Liver (tissue), 8 donors: ENCODE measurements at regions not wholly inside any gene's neighbourhood (a gene's known extent, or its start where the extent isn't known, plus 50 kb on each side); places are given as distances from the start of the nearest gene placed in this dataset.

ENCODE experiments used
- DNase-seq: peaks from one replicate; pipeline ENCODE4 v3.0.0-alpha.2; 2017; ENCODE audit warnings: low spot score
- H3K27ac ChIP-seq, 2 donors: one replicate each; pipeline ENCODE4 v1.7.0; 2013; ENCODE audit warnings: inconsistent platforms in 2 of 2, low read length in 2 of 2, control low read depth in 1 of 2, low read depth in 1 of 2, mild to moderate bottlenecking in 1 of 2
- H3K27me3 ChIP-seq, 4 donors: one replicate each; pipeline versions ENCODE4 v1.6.1 to v1.7.0; 2013; ENCODE audit warnings: low read length in 3 of 4, inconsistent platforms in 1 of 4, mild to moderate bottlenecking in 1 of 4, moderate library complexity in 1 of 4; ENCODE audit not compliant: control insufficient read depth in 4 of 4, insufficient read depth in 4 of 4
- H3K36me3 ChIP-seq, 4 donors: one replicate each; pipeline versions ENCODE4 v1.6.1 to v1.7.0; 2013; ENCODE audit warnings: low read length in 3 of 4, mild to moderate bottlenecking in 3 of 4, low read depth in 1 of 4, moderate library complexity in 1 of 4; ENCODE audit not compliant: control insufficient read depth in 4 of 4, insufficient read depth in 3 of 4
- H3K4me1 ChIP-seq, 4 donors: one replicate each; pipeline versions ENCODE4 v1.6.1 to v1.7.0; 2013; ENCODE audit warnings: low read length in 3 of 4, mild to moderate bottlenecking in 3 of 4, moderate library complexity in 1 of 4; ENCODE audit not compliant: control insufficient read depth in 4 of 4, insufficient read depth in 4 of 4
- H3K4me3 ChIP-seq, 3 donors: one replicate each; pipeline versions ENCODE4 v1.6.1 to v1.7.0; 2013; ENCODE audit warnings: low read length in 3 of 3, control low read depth in 1 of 3, low read depth in 1 of 3, mild to moderate bottlenecking in 1 of 3
- H3K9ac ChIP-seq, 2 donors: one replicate each; pipeline ENCODE4 v1.7.0; 2013; ENCODE audit warnings: low read length in 2 of 2, mild to moderate bottlenecking in 2 of 2, moderate library complexity in 2 of 2, control low read depth in 1 of 2, low read depth in 1 of 2
- H3K9me3 ChIP-seq, 4 donors: one replicate each; pipeline versions ENCODE4 v1.6.1 to v1.7.0; 2013; ENCODE audit warnings: low read length in 3 of 4; ENCODE audit not compliant: control insufficient read depth in 4 of 4
- CTCF ChIP-seq: fragments of 150-350 bp; IDR thresholded peaks from 2 replicates; pipeline ENCODE4 v1.5.1; 2017; ENCODE audit warnings: improper control_type of control experiment, low read depth, low read length; ENCODE audit not compliant: missing input control
- FOXA1 ChIP-seq: IDR thresholded peaks from 2 replicates; pipeline ENCODE4 v1.6.1; 2016; ENCODE audit warnings: antibody characterized with exemption
- HNF4A ChIP-seq, 2 donors: conservative IDR thresholded peaks; 2 replicates each; pipeline ENCODE4 v1.6.1; 2016; ENCODE audit warnings: antibody characterized with exemption in 2 of 2, mild to moderate bottlenecking in 2 of 2
- JUND ChIP-seq, 2 donors: IDR thresholded peaks; 2 replicates each; pipeline ENCODE4 v1.6.1; 2016; ENCODE audit warnings: antibody characterized with exemption in 2 of 2
- MAX ChIP-seq: IDR thresholded peaks from 2 replicates; pipeline ENCODE4 v1.6.1; 2016; ENCODE audit warnings: antibody characterized with exemption
- RAD21 ChIP-seq, 2 donors: IDR thresholded peaks; 2 replicates each; pipeline ENCODE4 v1.6.1; 2016; ENCODE audit warnings: antibody characterized with exemption in 2 of 2, mild to moderate bottlenecking in 2 of 2
- RXRA ChIP-seq, 2 donors: IDR thresholded peaks; 2 replicates each; pipeline ENCODE4 v1.6.1; 2017 to 2018; ENCODE audit warnings: antibody characterized with exemption in 2 of 2, mild to moderate bottlenecking in 1 of 2
- SP1 ChIP-seq: IDR thresholded peaks from 2 replicates; pipeline ENCODE4 v1.6.1; 2018; ENCODE audit warnings: antibody characterized with exemption, mild to moderate bottlenecking
- WGBS: extraction: QIAGEN DNeasy Blood & Tissue Kit; methylation state at CpG from one replicate; pipeline ENCODE4 v1.1.7; 2013; 5-methylcytosine and 5-hydroxymethylcytosine counted together
- donor health status: healthy.
- donor health status: healthy.
- donor health status: healthy.
- donor health status: healthy.
- donor health status: healthy.

GRCh38 chr22:26757496-26757895 is 100.1 kb downstream of the MIAT start:
- H3K36me3 ChIP-seq: no peaks in the 10 kb centered on the region
- no peaks in the 10 kb centered on the region for H3K27me3 ChIP-seq
- no peak overlapping the region for H3K27ac ChIP-seq
- no peak overlapping the region for H3K4me3 ChIP-seq
- H3K4me1 ChIP-seq: peaks cover 0 to 7% (median 3%) of the 10 kb centered on the region in 4 donors
- 95% methylated on average over 4 of the region's 4 CpGs for WGBS
- TF ChIP-seq MAX: no peak
- no peak for TF ChIP-seq HNF4A (conservative IDR thresholded peaks at IDR 0.05)
- no peak for TF ChIP-seq FOXA1
- TF ChIP-seq RXRA (IDR thresholded peaks at IDR 0.05): no peak
- H3K9ac ChIP-seq: no peak overlapping the region
- peaks cover 0 to 5% (median 0%) of the 10 kb centered on the region in 4 donors for H3K9me3 ChIP-seq
- DNase-seq: no peak

GRCh38 chr22:26762503-26763472 is 105.4 kb downstream of the MIAT start:
- Histone ChIP-seq H3K9ac (no peak overlapping the region), H3K4me3 (no peak overlapping the region), H3K27me3 (no peaks in the 10 kb centered on the region), H3K27ac (no peak overlapping the region), H3K9me3 (peaks cover 0 to 2% (median 0%) of the 10 kb centered on the region in 4 donors), H3K4me1 (peaks cover 0 to 3% (median 0%) of the 10 kb centered on the region in 4 donors), H3K36me3 (peaks cover 0 to 2% (median 0%) of the 10 kb centered on the region in 4 donors)
- 95% methylated on average over 17 of the region's 17 CpGs for WGBS
- no peak for DNase-seq
- no peak for TF ChIP-seq SP1
- TF ChIP-seq HNF4A (conservative IDR thresholded peaks at IDR 0.05): no peak
- no peak for TF ChIP-seq JUND (IDR thresholded peaks at IDR 0.05)

- 56% methylated on average over 16 of the region's 16 CpGs for WGBS
- no peak for DNase-seq
These were observed 106.4 kb downstream of the MIAT start for GRCh38 chr22:26763633-26764361.

More at GRCh38 chr22:26763633-26764361, 106.4 kb downstream of the MIAT start:
- H3K4me1 ChIP-seq: peaks cover 0 to 3% (median 0%) of the 10 kb centered on the region in 4 donors
- H3K36me3 ChIP-seq: peaks cover 0 to 2% (median 0%) of the 10 kb centered on the region in 4 donors
- H3K9me3 ChIP-seq: peaks cover 0 to 2% (median 0%) of the 10 kb centered on the region in 4 donors
- no peak overlapping the region for H3K27ac ChIP-seq
- no peak for TF ChIP-seq RXRA (IDR thresholded peaks at IDR 0.05)
- peak in 1 of 2 donors; percentile 19 for TF ChIP-seq RAD21 (IDR thresholded peaks at IDR 0.05)
- no peak for TF ChIP-seq CTCF
- no peak overlapping the region for H3K9ac ChIP-seq
- H3K27me3 ChIP-seq: no peaks in the 10 kb centered on the region
- H3K4me3 ChIP-seq: no peak overlapping the region
